ENCODE measurements at regions not wholly inside any gene's neighbourhood (a gene's known extent, or its start where the extent isn't known, plus 50 kb on each side); places are given as distances from the start of the nearest gene placed in this dataset.

DNA sequence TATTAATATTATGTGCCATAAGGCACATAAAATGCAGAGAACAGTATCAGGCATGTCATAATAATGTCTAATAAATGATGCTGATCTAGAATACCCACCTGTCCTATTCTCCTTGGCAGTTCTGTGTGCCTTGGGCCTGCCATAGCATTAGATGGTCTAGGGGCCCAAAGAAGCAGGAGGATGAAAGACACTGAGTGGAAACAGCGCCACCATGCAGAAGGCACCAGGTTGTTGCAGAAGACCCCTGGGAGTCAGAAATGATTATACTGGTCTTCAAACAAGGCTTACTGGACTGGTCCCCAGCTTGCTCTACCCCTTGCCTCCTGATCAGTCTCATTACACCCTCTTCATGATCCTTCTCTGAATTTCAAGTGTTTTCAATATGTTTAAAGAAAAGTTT, 353.3 kb downstream of the GRIN2B start:
- no peaks in the 10 kb centered on the region for H3K4me1 ChIP-seq (ENCODE audit: control insufficient read depth, low read length)
- H4K20me1 ChIP-seq (ENCODE audit: control insufficient read depth, insufficient read depth, low read depth, low read length): no peaks in the 10 kb centered on the region
- H3K36me3 ChIP-seq (ENCODE audit: control insufficient read depth, low read length): no peaks in the 10 kb centered on the region
- no peak overlapping the region for H3K4me2 ChIP-seq (ENCODE audit: low read length)
- H3K79me2 ChIP-seq (ENCODE audit: control insufficient read depth, low read length): no peaks in the 10 kb centered on the region
- no peaks in the 10 kb centered on the region for H3F3A ChIP-seq (ENCODE audit: control insufficient read depth, insufficient read depth)
- no peaks in the 10 kb centered on the region for H3K9me2 ChIP-seq (replicated peaks; ENCODE audit: control insufficient read depth, low read length)
- no peaks in the 10 kb centered on the region for H3K9me3 ChIP-seq (ENCODE audit: control insufficient read depth, insufficient read depth, low read length)
- 0 out of 2 replicates have a peak, but pooled peaks cover 3% of the 10 kb centered on the region for H3K27me3 ChIP-seq (ENCODE audit: control insufficient read depth, low read length)
- no peak for TF ChIP-seq EZH2phosphoT487 (IDR thresholded peaks at IDR 0.05; ENCODE audit: borderline replicate concordance, low read length)
- TF ChIP-seq CTCF (IDR thresholded peaks at IDR 0.05; ENCODE audit: low read depth, low read length, poor library complexity, severe bottlenecking): no peak
- H3K4me3 ChIP-seq (ENCODE audit: low read length): no peak overlapping the region
- no peak overlapping the region for H3K27ac ChIP-seq (ENCODE audit: low read depth, low read length)

DNA sequence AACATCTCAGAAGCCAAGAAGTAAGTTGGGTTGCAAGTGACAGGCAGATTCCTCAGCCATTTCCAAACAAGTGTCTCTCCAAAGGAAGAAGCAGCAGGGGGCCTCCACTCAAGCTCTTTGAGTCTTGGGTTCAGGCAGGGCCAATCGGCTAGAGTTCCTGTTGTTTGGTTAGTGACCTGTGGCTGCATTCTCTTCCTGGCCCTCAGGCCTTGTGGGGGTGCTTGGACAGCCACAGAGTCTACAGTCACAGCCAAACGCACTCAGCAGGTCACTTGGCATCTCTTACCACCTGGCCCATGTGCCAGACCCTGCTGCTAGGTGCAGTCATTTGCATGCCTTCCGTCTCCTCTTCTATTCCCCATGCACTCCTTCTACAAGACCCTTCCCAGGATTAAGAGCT, 353.9 kb downstream of the GRIN2B start:
- no peaks in the 10 kb centered on the region for H3K79me2 ChIP-seq (ENCODE audit: control insufficient read depth, low read length)
- no peak for TF ChIP-seq EZH2phosphoT487 (IDR thresholded peaks at IDR 0.05; ENCODE audit: borderline replicate concordance, low read length)
- TF ChIP-seq CTCF (IDR thresholded peaks at IDR 0.05; ENCODE audit: low read depth, low read length, poor library complexity, severe bottlenecking): no peak

GRCh38 chr12:13613297-13613696, 368.1 kb downstream of the GRIN2B start:
- no peak overlapping the region for H3K27ac ChIP-seq (ENCODE audit: low read depth, low read length)
- no peaks in the 10 kb centered on the region for H4K20me1 ChIP-seq (ENCODE audit: control insufficient read depth, insufficient read depth, low read depth, low read length)
- no peak for TF ChIP-seq EZH2phosphoT487 (IDR thresholded peaks at IDR 0.05; ENCODE audit: borderline replicate concordance, low read length)
- no peaks in the 10 kb centered on the region; the same call in 1 of the 2 replicates for H3K27me3 ChIP-seq (ENCODE audit: control insufficient read depth, low read length)
- no peaks in the 10 kb centered on the region for H3F3A ChIP-seq (ENCODE audit: control insufficient read depth, insufficient read depth)
- H3K4me3 ChIP-seq (ENCODE audit: low read length): no peak overlapping the region
- H3K36me3 ChIP-seq (ENCODE audit: control insufficient read depth, low read length): no peaks in the 10 kb centered on the region
- no peak overlapping the region for H3K4me2 ChIP-seq (ENCODE audit: low read length)
- no peaks in the 10 kb centered on the region for H3K9me3 ChIP-seq (ENCODE audit: control insufficient read depth, insufficient read depth, low read length)
- H3K9me2 ChIP-seq (replicated peaks; ENCODE audit: control insufficient read depth, low read length): no peaks in the 10 kb centered on the region
- no peaks in the 10 kb centered on the region for H3K4me1 ChIP-seq (ENCODE audit: control insufficient read depth, low read length)
- H3K79me2 ChIP-seq (ENCODE audit: control insufficient read depth, low read length): no peaks in the 10 kb centered on the region

More for the DNA sequence above, 353.9 kb downstream of the GRIN2B start:
- Histone ChIP-seq H3K9me2 (replicated peaks; ENCODE audit: control insufficient read depth, low read length) (no peaks in the 10 kb centered on the region), H4K20me1 (ENCODE audit: control insufficient read depth, insufficient read depth, low read depth, low read length) (no peaks in the 10 kb centered on the region), H3K4me1 (ENCODE audit: control insufficient read depth, low read length) (no peaks in the 10 kb centered on the region), H3K9me3 (ENCODE audit: control insufficient read depth, insufficient read depth, low read length) (no peaks in the 10 kb centered on the region), H3K4me2 (ENCODE audit: low read length) (no peak overlapping the region), H3K36me3 (ENCODE audit: control insufficient read depth, low read length) (no peaks in the 10 kb centered on the region), H3F3A (ENCODE audit: control insufficient read depth, insufficient read depth) (no peaks in the 10 kb centered on the region), H3K4me3 (ENCODE audit: low read length) (no peak overlapping the region), H3K27me3 (ENCODE audit: control insufficient read depth, low read length) (0 out of 2 replicates have a peak, but pooled peaks cover 3% of the 10 kb centered on the region), H3K27ac (ENCODE audit: low read depth, low read length) (no peak overlapping the region)

DNA sequence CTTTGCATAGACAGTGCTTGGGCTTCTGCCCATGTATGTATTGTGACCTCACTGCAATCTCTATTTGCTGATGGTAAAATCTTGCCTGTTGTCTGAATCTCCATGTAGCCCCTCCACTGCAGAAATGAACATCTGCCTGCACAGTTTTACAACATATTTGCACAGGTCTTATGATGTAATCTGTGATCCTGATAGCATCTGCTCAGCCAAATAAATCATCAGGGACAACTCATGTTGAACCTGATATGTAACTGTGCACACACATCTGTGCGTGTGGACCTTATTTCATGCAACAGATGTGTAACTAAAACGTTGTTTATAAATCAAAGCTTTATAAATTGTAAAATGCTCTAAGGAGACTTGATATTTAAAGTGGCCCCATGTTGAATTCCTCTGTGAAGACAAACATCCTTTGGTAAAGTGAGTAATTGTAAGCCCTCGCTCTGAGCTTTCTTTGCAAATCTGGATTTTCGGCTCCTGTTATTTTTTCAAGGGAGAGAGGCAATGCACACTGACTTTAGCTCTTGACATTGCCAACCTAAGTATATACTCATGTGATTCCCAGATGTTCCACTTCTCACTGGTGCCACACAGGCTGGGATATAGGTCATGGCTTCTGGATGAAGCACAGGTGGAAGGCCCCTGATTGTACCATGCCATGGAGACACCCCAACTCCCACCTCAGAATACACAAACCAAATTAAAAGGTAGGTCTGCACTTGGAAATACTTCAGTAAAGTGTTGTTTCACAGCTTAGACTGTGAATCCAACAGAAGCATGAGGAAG, 371.3 kb downstream of the GRIN2B start:
- no peak overlapping the region for H3K27ac ChIP-seq (ENCODE audit: low read depth, low read length)
- no peaks in the 10 kb centered on the region for H3K9me2 ChIP-seq (replicated peaks; ENCODE audit: control insufficient read depth, low read length)
- TF ChIP-seq EZH2phosphoT487 (IDR thresholded peaks at IDR 0.05; ENCODE audit: borderline replicate concordance, low read length): no peak
- TF ChIP-seq CTCF (IDR thresholded peaks at IDR 0.05; ENCODE audit: low read depth, low read length, poor library complexity, severe bottlenecking): no peak
- no peaks in the 10 kb centered on the region for H3K4me1 ChIP-seq (ENCODE audit: control insufficient read depth, low read length)
- no peaks in the 10 kb centered on the region for H3K27me3 ChIP-seq (ENCODE audit: control insufficient read depth, low read length)
- H4K20me1 ChIP-seq (ENCODE audit: control insufficient read depth, insufficient read depth, low read depth, low read length): no peaks in the 10 kb centered on the region
- no peaks in the 10 kb centered on the region for H3K9me3 ChIP-seq (ENCODE audit: control insufficient read depth, insufficient read depth, low read length)
- no peaks in the 10 kb centered on the region for H3K79me2 ChIP-seq (ENCODE audit: control insufficient read depth, low read length)
- H3F3A ChIP-seq (ENCODE audit: control insufficient read depth, insufficient read depth): no peaks in the 10 kb centered on the region
- no peaks in the 10 kb centered on the region for H3K36me3 ChIP-seq (ENCODE audit: control insufficient read depth, low read length)
- no peak overlapping the region for H3K4me3 ChIP-seq (ENCODE audit: low read length)
- no peak overlapping the region for H3K4me2 ChIP-seq (ENCODE audit: low read length)
